ENCODE measurements at regions not wholly inside any gene's neighbourhood (a gene's known extent, or its start where the extent isn't known, plus 50 kb on each side); places are given as distances from the start of the nearest gene placed in this dataset.

DNA sequence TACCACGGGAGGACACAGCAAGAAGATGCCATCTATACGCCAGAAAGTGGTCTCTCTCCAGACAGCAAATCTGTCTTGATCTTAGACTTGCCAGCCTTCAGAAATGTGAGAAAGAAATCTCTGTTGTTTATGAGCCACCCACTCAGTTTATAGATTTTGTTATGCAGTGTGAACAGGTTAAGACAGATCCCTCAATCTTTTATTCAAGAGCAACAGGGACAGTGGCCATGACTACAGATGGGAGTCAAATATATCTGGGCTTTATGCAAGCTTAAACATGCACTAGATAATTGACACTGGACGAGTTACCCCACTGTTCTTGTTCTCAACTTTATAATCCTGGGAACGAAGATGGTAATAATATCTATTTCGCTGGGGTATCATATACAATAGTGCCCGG is 288.7 kb downstream of the RPAP3 start:
- no peak overlapping the region for H3K4me3 ChIP-seq
- no peak overlapping the region for H3K27ac ChIP-seq
- TF ChIP-seq, protein P1, sequence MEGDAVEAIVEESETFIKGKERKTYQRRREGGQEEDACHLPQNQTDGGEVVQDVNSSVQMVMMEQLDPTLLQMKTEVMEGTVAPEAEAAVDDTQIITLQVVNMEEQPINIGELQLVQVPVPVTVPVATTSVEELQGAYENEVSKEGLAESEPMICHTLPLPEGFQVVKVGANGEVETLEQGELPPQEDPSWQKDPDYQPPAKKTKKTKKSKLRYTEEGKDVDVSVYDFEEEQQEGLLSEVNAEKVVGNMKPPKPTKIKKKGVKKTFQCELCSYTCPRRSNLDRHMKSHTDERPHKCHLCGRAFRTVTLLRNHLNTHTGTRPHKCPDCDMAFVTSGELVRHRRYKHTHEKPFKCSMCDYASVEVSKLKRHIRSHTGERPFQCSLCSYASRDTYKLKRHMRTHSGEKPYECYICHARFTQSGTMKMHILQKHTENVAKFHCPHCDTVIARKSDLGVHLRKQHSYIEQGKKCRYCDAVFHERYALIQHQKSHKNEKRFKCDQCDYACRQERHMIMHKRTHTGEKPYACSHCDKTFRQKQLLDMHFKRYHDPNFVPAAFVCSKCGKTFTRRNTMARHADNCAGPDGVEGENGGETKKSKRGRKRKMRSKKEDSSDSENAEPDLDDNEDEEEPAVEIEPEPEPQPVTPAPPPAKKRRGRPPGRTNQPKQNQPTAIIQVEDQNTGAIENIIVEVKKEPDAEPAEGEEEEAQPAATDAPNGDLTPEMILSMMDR (IDR thresholded peaks at IDR 0.05) = no peak
- no peaks in the 10 kb centered on the region for H3K9me3 ChIP-seq
- H3K36me3 ChIP-seq = no peaks in the 10 kb centered on the region
- ATAC-seq (ENCODE audit: insufficient number of reproducible peaks, low FRiP score, low read depth) (no peak), DNase-seq (ENCODE audit: low spot score) (no peak)
- no peaks in the 10 kb centered on the region for H3K27me3 ChIP-seq (replicated peaks; ENCODE audit: insufficient read depth)
- peaks cover 0 to 3% of the 10 kb centered on the region in 2 donors for H3K4me1 ChIP-seq (ENCODE audit: control insufficient read depth in 1 of 2, low read depth in 2 of 2)

DNA sequence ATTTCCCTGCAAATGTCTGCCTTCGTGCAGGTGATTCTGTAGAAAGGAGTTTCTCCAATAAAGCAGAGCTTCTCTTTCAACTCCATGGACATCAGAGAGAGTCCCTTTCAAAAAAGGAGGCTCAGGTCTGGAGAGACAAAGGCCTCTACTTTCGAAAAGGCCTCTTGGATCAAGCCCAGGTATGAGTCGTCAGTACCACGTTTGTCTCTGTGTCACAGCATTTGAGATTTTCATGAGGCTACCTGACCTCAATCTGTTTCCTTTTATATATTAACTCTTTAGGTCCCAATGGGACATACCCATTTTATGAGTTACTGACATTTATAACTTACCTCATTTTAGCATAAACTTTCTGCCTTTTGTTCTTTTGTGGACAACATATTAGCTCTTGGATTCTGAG is 290.8 kb downstream of the RPAP3 start:
- no peaks in the 10 kb centered on the region for H3K36me3 ChIP-seq
- peaks cover 0 to 10% of the 10 kb centered on the region in 2 donors for H3K4me1 ChIP-seq (ENCODE audit: control insufficient read depth in 1 of 2, low read depth in 2 of 2)
- H3K4me3 ChIP-seq = no peak overlapping the region
- no peak for ATAC-seq (ENCODE audit: insufficient number of reproducible peaks, low FRiP score, low read depth)
- H3K9me3 ChIP-seq = no peaks in the 10 kb centered on the region
- DNase-seq (ENCODE audit: low spot score) = no peak
- H3K27ac ChIP-seq = no peak overlapping the region
- no peaks in the 10 kb centered on the region for H3K27me3 ChIP-seq (replicated peaks; ENCODE audit: insufficient read depth)
- TF ChIP-seq, protein P1 (IDR thresholded peaks at IDR 0.05) = no peak

DNA sequence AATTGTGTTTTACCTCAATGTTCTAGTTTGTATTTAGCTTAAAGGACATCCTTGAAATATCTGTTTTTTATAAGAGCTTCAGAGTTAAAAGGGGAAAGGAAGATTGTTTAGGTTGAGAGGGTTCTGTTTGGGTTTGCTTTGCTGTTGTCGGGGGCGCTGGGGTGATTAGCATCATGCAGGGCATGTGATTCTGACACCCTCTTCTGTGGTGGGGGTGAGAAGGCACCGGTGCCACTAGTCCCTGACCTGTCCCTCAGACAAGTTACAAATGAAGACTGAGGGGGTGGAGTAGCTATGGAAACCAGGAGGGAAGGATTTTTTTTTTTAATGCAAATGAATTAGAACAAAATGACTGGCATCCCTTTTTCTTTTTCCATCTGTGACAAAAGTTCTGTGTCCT is 291.3 kb downstream of the RPAP3 start:
- TF ChIP-seq, protein P1 (IDR thresholded peaks at IDR 0.05) = no peak
- no peak for DNase-seq (ENCODE audit: low spot score)

DNA sequence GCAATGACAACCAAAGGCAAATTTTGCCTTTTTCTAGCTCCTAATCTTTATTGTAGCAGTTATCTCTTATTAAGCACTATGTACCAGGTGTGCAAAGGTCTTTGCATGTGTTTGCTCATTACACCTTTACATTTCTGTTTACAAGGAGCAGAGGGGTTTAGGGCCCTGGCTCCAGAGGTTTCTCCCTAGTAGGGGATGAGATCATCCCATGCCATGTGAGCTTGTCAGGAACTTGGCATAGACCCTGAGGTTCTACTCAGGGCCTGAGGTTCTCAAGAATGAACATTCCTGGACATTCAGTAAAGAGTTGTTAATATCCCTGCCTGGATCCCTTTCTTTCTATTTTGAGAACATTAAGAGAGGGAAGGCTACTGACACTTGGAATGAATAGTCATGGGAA is 292.0 kb downstream of the RPAP3 start:
- Histone ChIP-seq H3K4me1 (ENCODE audit: control insufficient read depth in 1 of 2, low read depth in 2 of 2) (peaks cover 0 to 10% of the 10 kb centered on the region in 2 donors), H3K36me3 (no peaks in the 10 kb centered on the region), H3K9me3 (no peaks in the 10 kb centered on the region), H3K27me3 (replicated peaks; ENCODE audit: insufficient read depth) (no peaks in the 10 kb centered on the region), H3K27ac (peak overlapping the region in 1 of 2 donors; percentile 28), H3K4me3 (no peak overlapping the region)
- TF ChIP-seq, protein P1 (IDR thresholded peaks at IDR 0.05) = no peak
- ATAC-seq (ENCODE audit: insufficient number of reproducible peaks, low FRiP score, low read depth) = no peak
- DNase-seq (ENCODE audit: low spot score) = no peak

More for the DNA sequence above, 291.3 kb downstream of the RPAP3 start:
- H3K4me3 ChIP-seq = no peak overlapping the region
- ATAC-seq (ENCODE audit: insufficient number of reproducible peaks, low FRiP score, low read depth) = no peak
- no peaks in the 10 kb centered on the region for H3K9me3 ChIP-seq
- peaks cover 0 to 10% of the 10 kb centered on the region in 2 donors for H3K4me1 ChIP-seq (ENCODE audit: control insufficient read depth in 1 of 2, low read depth in 2 of 2)
- H3K27ac ChIP-seq = no peak overlapping the region
- no peaks in the 10 kb centered on the region for H3K27me3 ChIP-seq (replicated peaks; ENCODE audit: insufficient read depth)
- H3K36me3 ChIP-seq = no peaks in the 10 kb centered on the region

DNA sequence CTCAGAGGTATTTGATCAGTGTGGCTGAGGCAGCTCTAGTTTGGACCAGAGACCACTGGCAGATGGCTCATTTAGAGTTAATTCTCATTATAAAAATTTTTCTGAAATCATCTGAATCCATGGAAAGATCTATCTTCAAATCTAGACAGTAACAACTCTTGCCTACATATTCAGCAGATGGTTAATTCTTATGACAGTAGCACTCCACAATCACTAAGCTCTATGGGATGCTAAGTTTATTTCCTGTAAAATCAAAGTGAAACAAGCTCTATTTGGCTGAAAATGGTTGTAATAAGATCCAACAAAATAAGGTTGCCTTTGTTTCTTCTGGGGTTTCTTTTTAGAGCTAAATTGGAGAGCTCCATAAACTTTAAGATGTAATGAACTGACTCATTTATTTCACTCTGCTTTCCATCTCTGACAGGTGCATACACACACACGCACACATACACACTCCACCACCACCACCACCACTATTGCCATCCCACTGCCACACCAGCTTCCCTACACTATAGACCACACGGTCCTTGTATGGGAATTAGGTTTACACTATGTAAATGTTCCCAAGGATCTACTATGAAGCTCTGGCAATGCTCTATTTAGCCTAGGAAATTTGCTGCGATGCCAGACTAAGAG is 293.1 kb downstream of the RPAP3 start:
- ATAC-seq (ENCODE audit: insufficient number of reproducible peaks, low FRiP score, low read depth) = no peak
- TF ChIP-seq, protein P1 (IDR thresholded peaks at IDR 0.05) = no peak
- Histone ChIP-seq H3K4me1 (ENCODE audit: control insufficient read depth in 1 of 2, low read depth in 2 of 2) (peaks cover under 1 to 16% of the 10 kb centered on the region in 2 donors), H3K27me3 (replicated peaks; ENCODE audit: insufficient read depth) (no peaks in the 10 kb centered on the region), H3K4me3 (no peak overlapping the region), H3K9me3 (no peaks in the 10 kb centered on the region), H3K36me3 (no peaks in the 10 kb centered on the region), H3K27ac (peak overlapping the region in 1 of 2 donors; percentile 11)
- no peak for DNase-seq (ENCODE audit: low spot score)

Measured in thoracic aorta (tissue), 2 donors.